ENCODE measurements at regions not wholly inside any gene's neighbourhood (a gene's known extent, or its start where the extent isn't known, plus 50 kb on each side); places are given as distances from the start of the nearest gene placed in this dataset.

- TF ChIP-seq CTCF (IDR thresholded peaks at IDR 0.05; ENCODE audit: low read depth, low read length, missing control alignments), result no peak
- no peak overlapping the region for H3K4me3 ChIP-seq (ENCODE audit: low read depth, low read length)
- DNase-seq (ENCODE audit: low read depth), result no peak
Measured at GRCh38 chr20:48339986-48340882, 487.6 kb downstream of the PREX1 start.

DNA sequence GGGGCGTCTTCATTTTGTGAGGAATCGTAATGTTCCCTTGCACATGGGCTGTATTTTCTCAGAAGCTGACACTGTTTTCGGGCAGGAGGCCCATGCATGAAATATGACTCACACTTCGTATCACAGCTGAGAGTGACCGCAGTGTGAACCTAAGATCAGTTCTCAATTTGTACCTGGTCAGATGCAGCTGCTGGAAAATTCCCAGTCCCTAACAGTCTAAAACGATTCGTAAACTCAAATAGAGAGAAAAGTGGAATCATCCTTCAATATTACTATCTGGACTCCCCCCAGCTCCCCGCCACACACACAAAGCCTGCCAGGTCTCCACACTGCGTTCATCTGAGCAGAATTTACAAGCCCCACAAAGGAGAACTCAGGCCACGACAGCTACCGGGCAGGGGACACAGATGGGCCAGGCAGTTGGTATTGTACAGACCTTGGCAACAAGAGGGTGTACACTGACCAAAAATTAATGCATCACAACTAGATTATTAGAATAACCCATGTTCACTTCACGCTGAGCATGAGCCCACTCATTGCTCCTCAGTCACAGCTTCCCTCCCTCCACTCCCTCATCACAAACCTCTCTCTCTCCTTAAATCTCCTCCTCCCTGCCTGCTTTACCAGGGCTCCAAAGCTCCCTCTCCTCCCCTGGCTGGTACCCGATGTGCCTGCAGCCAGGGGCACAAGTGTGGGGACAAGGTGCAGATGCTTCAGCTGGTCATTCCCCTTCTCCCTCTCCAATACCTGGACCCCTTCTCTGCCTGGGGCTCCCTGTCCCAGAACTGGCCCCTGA, 488.4 kb downstream of the PREX1 start:
- TF ChIP-seq CTCF (IDR thresholded peaks at IDR 0.05; ENCODE audit: low read depth, low read length, missing control alignments), result no peak
- peak; percentile 50 for DNase-seq (ENCODE audit: low read depth)
- no peak overlapping the region for H3K4me3 ChIP-seq (ENCODE audit: low read depth, low read length)

GRCh38 chr20:48338717-48339116, 489.1 kb downstream of the PREX1 start:
- no peak for DNase-seq (ENCODE audit: low read depth)
- TF ChIP-seq CTCF (IDR thresholded peaks at IDR 0.05; ENCODE audit: low read depth, low read length, missing control alignments), result no peak
- H3K4me3 ChIP-seq (ENCODE audit: low read depth, low read length), result no peak overlapping the region

DNA sequence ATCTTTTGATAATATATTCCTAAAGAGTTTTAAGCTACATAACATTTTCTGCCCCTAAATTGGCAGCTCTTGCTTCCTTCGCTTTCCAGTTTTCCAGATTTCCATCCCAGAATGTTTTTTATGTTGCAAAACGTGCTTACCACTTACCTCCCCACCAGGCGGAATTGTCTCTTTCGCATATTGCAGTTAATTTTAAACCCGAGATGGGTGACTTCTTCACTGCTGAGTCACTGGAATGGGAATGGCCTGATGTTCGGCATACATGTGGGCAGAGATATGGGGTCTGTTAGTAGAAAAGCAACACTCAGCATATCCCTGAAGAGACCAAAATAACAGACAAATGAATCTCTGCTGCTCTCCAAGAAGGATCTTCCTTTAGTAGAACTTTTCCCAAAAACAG, 491.2 kb downstream of the PREX1 start:
- no peak overlapping the region for H3K4me3 ChIP-seq (ENCODE audit: low read depth, low read length)
- no peak for TF ChIP-seq CTCF (IDR thresholded peaks at IDR 0.05; ENCODE audit: low read depth, low read length, missing control alignments)
- no peak for DNase-seq (ENCODE audit: low read depth)

DNA sequence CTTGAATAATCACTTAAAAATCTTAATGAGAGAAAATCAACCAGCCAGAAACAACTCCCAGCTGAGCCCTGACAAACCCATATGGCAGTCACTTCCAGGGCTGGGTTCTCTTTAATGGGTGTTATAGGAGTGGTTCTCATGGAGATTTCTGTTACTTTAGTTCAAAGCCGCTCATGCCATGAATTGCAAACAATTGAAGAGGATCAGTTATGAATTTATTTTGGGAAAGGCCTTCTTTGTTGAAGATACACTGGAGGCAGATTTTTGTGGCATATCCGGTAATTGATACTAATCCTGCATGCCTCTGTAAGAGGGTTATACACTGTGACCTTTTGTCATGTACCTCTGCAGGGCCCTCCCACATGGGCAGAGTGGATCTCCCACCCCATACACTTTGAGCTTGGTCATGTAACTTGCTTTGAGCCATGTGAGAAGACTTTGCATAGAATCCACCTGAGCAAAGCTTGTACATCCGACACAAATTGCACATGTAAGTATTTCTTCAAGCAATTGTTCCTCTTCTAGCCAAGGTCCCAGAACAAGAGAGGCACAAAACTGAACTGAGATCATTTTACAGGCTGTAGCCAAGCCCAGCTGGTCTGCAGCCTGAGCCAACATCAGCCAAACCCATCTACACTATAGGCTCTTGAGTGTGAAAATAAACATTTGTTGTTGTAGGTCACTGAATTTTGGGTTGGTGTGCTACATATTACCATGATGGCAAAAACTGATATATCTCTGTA, 492.3 kb downstream of the PREX1 start:
- DNase-seq (ENCODE audit: low read depth), result no peak
- no peak overlapping the region for H3K4me3 ChIP-seq (ENCODE audit: low read depth, low read length)
- no peak for TF ChIP-seq CTCF (IDR thresholded peaks at IDR 0.05; ENCODE audit: low read depth, low read length, missing control alignments)

GRCh38 chr20:48333707-48334106, 494.1 kb downstream of the PREX1 start:
- DNase-seq (ENCODE audit: low read depth), result no peak
- no peak overlapping the region for H3K4me3 ChIP-seq (ENCODE audit: low read depth, low read length)
- no peak for TF ChIP-seq CTCF (IDR thresholded peaks at IDR 0.05; ENCODE audit: low read depth, low read length, missing control alignments)

All from GM12864 (cell line).